Transverse colon (tissue), 4 donors: ENCODE measurements at regions not wholly inside any gene's neighbourhood (a gene's known extent, or its start where the extent isn't known, plus 50 kb on each side); places are given as distances from the start of the nearest gene placed in this dataset.

Experiments
- CTCF ChIP-seq, 5 experiments: fragments of 200-600 bp in 3 of 5; fragments of 450-650 bp in 2 of 5; sonication (generic) in 3 of 5; IDR thresholded peaks; 1 replicate in 2 of 5; 2 replicates in 3 of 5; pipeline ENCODE4 v1.5.1; 2016 to 2017; ENCODE audit warnings: antibody characterized with exemption in 5 of 5, inconsistent platforms in 3 of 5, mild to moderate bottlenecking in 2 of 5, moderate library complexity in 1 of 5
- EP300 ChIP-seq: sonication (generic); formaldehyde crosslinking; IDR thresholded peaks from one replicate; pipeline ENCODE4 v1.6.1; 2017; ENCODE audit warnings: antibody characterized with exemption, low read depth
- POLR2AphosphoS5 ChIP-seq, 3 donors: sonication (generic); formaldehyde crosslinking; IDR thresholded peaks; one replicate each; pipeline ENCODE4 v1.6.1; 2016; ENCODE audit warnings: antibody characterized with exemption in 3 of 3

GRCh38 chr2:209160800-209161588, 262.9 kb upstream of the MAP2 start:
- TF ChIP-seq CTCF (IDR thresholded peaks at IDR 0.05) = no peak
- TF ChIP-seq EP300 = no peak
- no peak for TF ChIP-seq POLR2AphosphoS5 (IDR thresholded peaks at IDR 0.05)
